Right kidney (tissue), 1 donor: ENCODE measurements at regions not wholly inside any gene's neighbourhood (a gene's known extent, or its start where the extent isn't known, plus 50 kb on each side); places are given as distances from the start of the nearest gene placed in this dataset.

Experiments
- DNase-seq: peaks from one replicate; pipeline ENCODE4 v3.0.0-alpha.2; 2016

DNA sequence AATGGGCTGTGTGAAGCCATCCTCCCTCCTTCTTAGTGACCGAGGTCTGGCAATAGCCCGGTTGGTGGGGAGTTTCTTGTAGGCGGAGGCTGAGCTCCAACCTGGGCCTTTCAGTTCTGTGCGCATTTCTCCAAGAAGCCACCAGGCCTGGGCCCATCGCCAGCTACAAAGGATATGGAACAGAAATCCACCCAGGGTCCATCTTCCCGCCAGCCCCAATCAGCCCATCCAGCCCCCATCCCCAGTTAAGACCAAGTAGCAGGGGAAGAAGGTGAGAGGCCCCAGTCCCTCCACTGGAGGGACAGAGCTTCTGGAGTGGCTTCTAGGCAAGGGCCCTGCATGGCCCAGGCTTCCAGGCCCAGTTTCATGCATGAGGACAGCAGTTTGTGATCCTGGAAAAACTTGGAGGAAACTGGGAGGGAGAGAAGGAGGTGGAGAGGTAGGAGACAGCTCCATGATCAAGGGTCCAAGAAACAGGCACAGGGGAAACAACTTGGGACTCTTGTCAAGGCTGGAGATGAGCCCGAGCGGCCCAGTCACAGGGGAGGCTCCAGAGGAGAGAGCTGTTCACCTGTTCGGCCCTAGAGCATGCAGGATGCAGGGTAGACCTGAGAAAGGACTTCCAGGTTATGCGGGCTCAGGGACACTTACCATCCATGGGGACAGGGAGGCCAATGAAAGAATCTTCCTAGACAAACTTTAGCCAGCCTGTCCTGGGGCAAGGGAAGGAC is 261.2 kb downstream of the PTPRU start:
- no peak for DNase-seq

- DNase-seq = no peak
These were observed 260.4 kb downstream of the PTPRU start for GRCh38 chr1:29496701-29497100.

DNA sequence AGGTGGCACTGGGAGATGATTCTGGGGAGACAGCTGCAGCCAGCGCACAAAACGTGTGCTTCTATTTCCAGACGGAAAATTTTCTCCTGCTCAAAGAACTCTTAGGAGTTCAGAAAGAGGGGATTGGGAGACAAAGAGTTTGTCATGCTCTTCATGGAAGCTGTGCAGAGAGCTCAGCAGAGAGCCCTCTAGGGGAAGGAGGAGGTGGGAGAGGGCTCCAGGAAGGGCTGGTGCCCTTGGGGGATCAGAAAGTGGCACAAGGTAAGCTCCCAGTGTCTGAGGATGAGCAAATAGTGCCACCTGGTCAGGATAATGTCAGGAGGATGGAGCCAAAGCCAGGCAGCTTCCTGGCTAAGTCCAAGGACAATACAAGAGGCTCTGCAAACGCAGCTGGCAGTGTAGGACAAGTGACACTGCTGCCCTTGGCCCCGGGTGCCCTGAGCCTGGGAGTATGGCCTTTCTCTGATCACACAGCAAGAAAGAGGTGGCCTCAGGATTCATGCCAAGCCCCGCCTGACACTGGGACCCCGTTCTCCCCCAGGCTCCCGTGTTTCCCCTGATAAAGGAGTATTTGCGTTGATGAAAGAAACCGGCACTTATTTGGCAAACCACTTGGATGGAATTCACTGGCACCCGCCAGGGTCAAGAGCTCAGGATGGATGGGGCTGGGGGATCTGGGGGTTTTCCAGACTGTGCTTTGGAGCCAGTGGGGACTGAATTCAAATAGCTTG is 254.0 kb downstream of the PTPRU start:
- DNase-seq = no peak

- DNase-seq = no peak
These were observed 253.1 kb downstream of the PTPRU start for GRCh38 chr1:29489471-29489870.

GRCh38 chr1:29488794-29489311 is 252.5 kb downstream of the PTPRU start:
- DNase-seq = no peak

DNA sequence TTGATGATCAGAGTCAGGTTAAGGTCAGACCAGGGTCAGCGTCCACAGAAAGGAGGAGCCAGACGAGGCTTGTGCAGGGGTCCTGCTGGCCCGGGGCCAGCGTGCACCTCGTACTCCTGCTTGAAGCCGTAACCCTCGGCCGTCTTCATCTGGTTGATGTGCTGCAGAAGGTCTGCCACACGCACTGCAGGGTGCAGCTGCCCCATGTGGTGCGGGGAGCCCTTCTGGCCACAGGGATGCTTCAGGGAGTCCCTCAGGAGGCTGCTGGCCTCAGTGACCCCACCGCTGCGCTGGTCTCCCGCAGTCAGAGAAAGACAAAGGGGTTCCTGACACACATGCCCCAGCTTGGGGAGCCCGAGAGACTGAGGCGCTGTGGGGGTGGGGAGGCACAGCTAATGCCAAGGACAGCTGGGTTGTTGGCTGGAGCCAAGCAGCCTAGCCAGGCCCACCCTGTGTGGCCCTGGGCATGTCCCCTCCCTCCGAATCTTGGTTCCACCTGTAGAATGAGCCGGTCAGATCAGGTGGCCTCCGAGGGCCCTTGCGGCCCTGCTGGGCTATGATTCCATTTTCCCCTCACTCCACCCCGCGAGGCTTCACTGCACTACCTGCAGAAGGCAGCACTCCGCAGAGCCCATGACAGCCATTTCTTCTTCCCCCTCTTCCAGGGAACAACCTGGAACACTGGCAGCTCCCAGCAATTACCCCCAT is 251.9 kb downstream of the PTPRU start:
- DNase-seq = no peak

GRCh38 chr1:29487291-29487690 is 251.0 kb downstream of the PTPRU start:
- no peak for DNase-seq

DNA sequence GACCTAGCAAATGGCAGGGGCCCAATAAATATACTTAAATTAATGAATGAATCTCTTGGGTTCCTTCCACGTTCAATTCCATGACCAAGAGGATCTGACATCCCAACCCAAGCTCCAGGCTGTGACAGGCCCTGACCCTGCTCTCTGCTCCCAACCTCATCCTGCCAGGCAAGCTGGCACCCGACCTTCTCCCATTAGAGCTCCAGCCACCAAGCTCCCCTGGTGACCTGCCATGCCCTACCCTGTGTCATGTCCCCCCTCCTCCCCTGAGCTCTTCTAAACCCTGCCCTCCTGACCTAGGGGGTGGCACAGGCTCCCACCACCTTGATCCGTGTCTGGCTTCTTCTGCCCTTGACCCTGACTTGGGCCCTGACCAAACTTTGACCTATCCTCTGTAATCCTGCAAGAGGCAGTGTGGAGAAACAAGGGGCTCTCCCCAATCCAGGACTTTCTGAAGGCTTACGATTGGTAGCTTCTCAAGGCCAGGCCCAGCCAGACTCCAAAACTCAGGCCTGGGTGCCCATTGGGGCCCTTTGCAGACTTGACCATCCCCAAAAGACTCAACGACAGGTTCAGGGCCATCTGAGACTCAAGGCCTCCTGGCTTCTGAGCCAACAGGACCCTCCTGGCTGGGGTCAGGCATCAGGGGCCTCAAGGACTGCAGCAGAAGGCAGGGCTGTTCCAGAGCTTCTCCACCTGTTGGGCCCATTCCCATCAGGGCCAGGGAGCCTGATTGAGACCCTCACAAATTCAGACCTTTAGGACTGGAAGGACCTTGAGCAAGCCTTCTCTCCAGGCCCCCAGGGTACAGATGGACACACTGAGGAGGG is 249.0 kb downstream of the PTPRU start:
- DNase-seq = no peak

- DNase-seq = no peak
These were observed 246.7 kb downstream of the PTPRU start for GRCh38 chr1:29482991-29483390.

DNA sequence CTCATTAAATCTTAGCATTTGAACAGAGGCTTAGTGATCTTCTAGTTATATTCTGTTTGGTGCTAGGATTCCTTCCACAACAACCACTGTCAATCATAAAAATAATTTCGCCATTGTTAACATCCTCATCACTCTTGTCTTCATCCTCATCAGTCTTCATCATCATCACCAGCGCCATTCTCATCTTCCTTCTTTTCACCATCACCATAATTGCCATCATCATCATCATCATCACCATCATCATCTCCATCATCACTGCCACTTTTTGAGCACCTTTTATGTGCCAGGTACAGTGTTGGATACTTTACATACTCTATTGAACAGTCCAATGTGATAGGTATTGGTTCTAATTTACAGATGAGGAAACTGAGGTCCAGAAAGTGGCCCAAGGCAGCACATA is 245.7 kb downstream of the PTPRU start:
- no peak for DNase-seq

- DNase-seq = no peak
These were observed 244.7 kb downstream of the PTPRU start for GRCh38 chr1:29481031-29481430.

DNA sequence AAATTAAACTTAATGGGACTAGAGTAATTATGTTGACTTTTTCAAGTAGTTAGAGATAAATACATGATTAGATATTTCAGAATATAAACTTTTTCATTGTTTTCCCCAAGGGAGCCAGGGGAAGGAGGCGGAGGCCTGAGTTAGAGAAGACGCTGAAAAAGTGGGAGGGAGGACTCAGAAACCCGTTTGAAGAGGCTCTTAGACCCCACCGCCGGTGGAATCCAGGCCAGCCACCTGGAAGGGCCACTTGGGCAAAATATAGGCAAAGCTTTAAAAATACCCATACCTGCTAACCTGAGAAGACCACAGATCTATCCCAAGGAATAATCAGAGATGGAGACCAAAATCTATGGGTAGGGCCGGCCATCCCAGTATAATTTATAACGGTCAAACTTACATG is 242.6 kb downstream of the PTPRU start:
- DNase-seq = no peak

- peak; percentile 29 for DNase-seq
These were observed 241.9 kb downstream of the PTPRU start for GRCh38 chr1:29478151-29478791.

DNA sequence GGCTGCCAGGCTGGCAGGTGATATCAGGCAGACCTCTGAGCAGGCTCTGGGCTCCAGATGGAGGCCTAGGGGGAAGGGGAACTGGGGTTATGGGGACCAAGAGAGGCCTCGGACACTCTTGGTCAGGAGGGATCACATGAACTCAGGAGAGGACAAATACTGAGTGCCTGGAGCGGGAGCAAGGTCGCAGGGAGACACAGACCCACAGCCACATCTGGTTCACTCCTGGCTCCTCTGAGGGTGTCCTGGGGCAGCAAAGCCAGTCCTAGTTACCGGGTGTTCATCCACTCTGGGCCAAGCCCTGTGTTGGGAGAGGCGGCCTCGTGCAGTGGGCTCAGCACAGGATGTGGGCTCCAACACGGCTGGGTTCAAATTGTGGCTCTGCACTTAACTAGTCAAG is 239.0 kb downstream of the PTPRU start:
- DNase-seq = no peak

DNA sequence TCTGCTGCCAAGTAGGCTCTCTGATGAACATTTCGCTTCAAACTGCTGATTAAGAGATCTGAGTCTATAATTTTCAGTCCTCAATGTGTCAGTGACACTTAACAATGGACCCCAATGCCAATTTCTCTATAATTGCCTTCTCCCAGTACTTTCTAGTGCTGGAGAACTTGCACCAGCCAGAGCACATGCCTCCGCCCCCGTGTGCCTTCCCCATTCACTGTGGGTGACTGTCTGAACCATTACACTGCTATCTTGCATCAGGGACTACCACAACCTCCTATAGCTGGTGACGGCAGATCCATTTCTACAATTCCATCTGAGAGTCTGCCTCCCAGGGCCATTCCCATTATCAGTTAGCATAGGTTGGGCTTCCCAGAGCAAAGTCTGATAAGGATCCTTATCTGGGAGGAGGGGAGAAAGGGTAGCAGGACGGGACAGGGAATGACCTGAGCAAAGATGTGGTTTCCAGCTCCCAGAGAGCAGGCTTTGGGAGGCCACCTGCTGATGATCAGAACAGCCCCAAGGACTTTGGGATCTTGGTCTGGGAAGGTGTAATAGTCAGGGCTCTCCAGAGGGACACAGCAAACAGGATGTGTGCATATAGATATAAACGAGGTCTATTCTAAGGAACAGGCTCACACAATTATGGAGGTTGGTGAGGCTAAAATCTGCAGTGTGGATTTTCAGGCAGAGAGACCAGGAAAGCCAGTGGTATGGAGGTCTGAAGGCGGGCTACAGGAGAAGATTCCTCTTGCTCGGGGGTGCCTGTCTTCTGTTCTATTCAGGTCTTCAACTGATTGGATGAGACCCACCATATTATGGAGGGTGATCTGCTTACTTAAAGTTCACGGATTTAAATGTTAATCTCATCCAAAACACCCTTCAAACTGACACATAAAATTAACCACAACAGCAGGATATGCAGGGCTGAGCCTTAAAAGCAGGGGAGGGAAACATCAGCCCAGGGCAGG is 238.2 kb downstream of the PTPRU start:
- no peak for DNase-seq

- DNase-seq = no peak
These were observed 237.0 kb downstream of the PTPRU start for GRCh38 chr1:29473161-29473855.

GRCh38 chr1:29471487-29472313 is 235.4 kb downstream of the PTPRU start:
- DNase-seq = no peak

DNA sequence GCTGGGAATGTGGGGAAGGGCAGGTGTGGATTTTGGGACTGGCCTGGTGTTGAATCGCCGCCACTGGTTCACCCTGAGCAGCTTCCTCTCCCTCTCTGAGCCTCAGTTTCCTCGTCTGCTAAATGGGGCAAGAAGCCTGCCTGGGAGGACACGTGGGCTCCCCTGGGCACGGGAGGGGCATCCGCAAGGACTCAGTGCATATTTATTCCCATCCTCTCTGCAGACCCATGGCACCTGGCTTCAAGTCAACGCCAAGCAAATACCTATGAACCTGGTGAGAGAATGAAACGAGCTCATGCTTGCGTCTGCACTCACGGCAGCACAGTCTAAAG is 234.4 kb downstream of the PTPRU start:
- no peak for DNase-seq
